GM10248 (cell line): ENCODE measurements at regions not wholly inside any gene's neighbourhood (a gene's known extent, or its start where the extent isn't known, plus 50 kb on each side); places are given as distances from the start of the nearest gene placed in this dataset.

Experiments used
- CTCF ChIA-PET: fragments of 300-600 bp; sonication (Branson Sonifier 250); formaldehyde crosslinking; extraction: SDS; loops from one replicate; lab custom pipeline; 2021; ENCODE audit warnings: antibody characterized with exemption; lab: Yijun Ruan, JAX
- POLR2A ChIA-PET: fragments of 350-650 bp; sonication (Branson Sonifier 250); formaldehyde crosslinking; extraction: SDS; loops from one replicate; lab custom pipeline; 2020; ENCODE audit warnings: antibody characterized with exemption; lab: Yijun Ruan, JAX
- DNase-seq: peaks from one replicate; pipeline ENCODE4 v3.0.0; 2012; ENCODE audit errors: extremely low spot score
- CTCF ChIP-seq: IDR thresholded peaks from 2 replicates; pipeline ENCODE4 v1.5.1; 2012; ENCODE audit warnings: mild to moderate bottlenecking, low read depth; ENCODE audit errors: extremely low read depth, missing control alignments, control extremely low read depth

GRCh38 chr13:22696433-22696832 is 484.3 kb upstream of the SGCG start:
- ChIA-PET CTCF (no interaction called here), POLR2A (no interaction called here)
- TF ChIP-seq CTCF, result no peak
- no peak for DNase-seq

GRCh38 chr13:22698467-22698866 is 482.3 kb upstream of the SGCG start:
- ChIA-PET POLR2A (no interaction called here), CTCF (interaction anchor here (1.1 kb wide), 1 partner anchor 26 kb away, joined by 3 read pairs; no protein-coding TSS in a partner anchor)
- no peak for DNase-seq
- no peak for TF ChIP-seq CTCF

GRCh38 chr13:22700246-22700887 is 480.4 kb upstream of the SGCG start:
- DNase-seq, result no peak
- no peak for TF ChIP-seq CTCF
- POLR2A ChIA-PET, result no interaction called here
- CTCF ChIA-PET, result interaction anchor here (0.9 to 2.7 kb wide), 2 partner anchors 10 to 11 kb away, joined by 3 to 7 read pairs; no protein-coding TSS in a partner anchor

- TF ChIP-seq CTCF, result no peak
- POLR2A ChIA-PET, result no interaction called here
- CTCF ChIA-PET, result no interaction called here
- DNase-seq, result no peak
These were observed 477.1 kb upstream of the SGCG start for GRCh38 chr13:22703601-22704209.

GRCh38 chr13:22707946-22708345 is 472.8 kb upstream of the SGCG start:
- no peak for TF ChIP-seq CTCF
- ChIA-PET POLR2A (no interaction called here), CTCF (no interaction called here)
- no peak for DNase-seq

GRCh38 chr13:22717036-22717435 is 463.7 kb upstream of the SGCG start:
- CTCF ChIA-PET, result no interaction called here
- TF ChIP-seq CTCF, result no peak
- DNase-seq, result no peak
- POLR2A ChIA-PET, result no interaction called here
